Fibroblast of lung (primary cell): ENCODE measurements at regions not wholly inside any gene's neighbourhood (a gene's known extent, or its start where the extent isn't known, plus 50 kb on each side); places are given as distances from the start of the nearest gene placed in this dataset.

Experiments used
- DNase-seq, 2 donors: peaks; one replicate each; pipeline versions ENCODE4 v3.0.0 to v3.0.0-alpha.2; 2010; ENCODE audit warnings: low read depth in 2 of 2
- H2AFZ ChIP-seq: 2 replicates; pipeline ENCODE4 v1.5.1; 2012; ENCODE audit warnings: low read length, control low read depth, inconsistent platforms
- H3K27ac ChIP-seq: 2 replicates; pipeline ENCODE4 v1.5.1; 2011; ENCODE audit warnings: low read length, control low read depth; ENCODE audit not compliant: insufficient read depth
- H3K27me3 ChIP-seq: 2 replicates; pipeline ENCODE4 v1.5.1; 2011; ENCODE audit warnings: mild to moderate bottlenecking, low read length; ENCODE audit not compliant: control insufficient read depth, insufficient read depth
- H3K36me3 ChIP-seq: 2 replicates; pipeline ENCODE4 v1.5.1; 2011; ENCODE audit warnings: low read length; ENCODE audit not compliant: control insufficient read depth, insufficient read depth
- H3K4me1 ChIP-seq: 2 replicates; pipeline ENCODE4 v1.5.1; 2011; ENCODE audit warnings: low read length; ENCODE audit not compliant: control insufficient read depth, insufficient read depth; ENCODE audit errors: extremely low read depth
- H3K4me2 ChIP-seq: 2 replicates; pipeline ENCODE4 v1.5.1; 2011; ENCODE audit warnings: low read length, control low read depth; ENCODE audit not compliant: insufficient read depth; ENCODE audit errors: extremely low read depth
- H3K4me3 ChIP-seq, 4 experiments: fragments of 200-600 bp in 1 of 4; sonication (generic) in 1 of 4; replicated peaks in 1 of 4; 2 replicates each; pipeline ENCODE4 v1.5.1; 2011 to 2016; ENCODE audit warnings: low read length in 4 of 4, low read depth in 3 of 4, mild to moderate bottlenecking in 3 of 4, control low read depth in 2 of 4, inconsistent platforms in 1 of 4, mixed read lengths in 1 of 4; ENCODE audit not compliant: insufficient read depth in 1 of 4; ENCODE audit errors: control extremely low read depth in 1 of 4
- H3K79me2 ChIP-seq: 2 replicates; pipeline ENCODE4 v1.5.1; 2012; ENCODE audit warnings: mild to moderate bottlenecking, low read length, inconsistent platforms; ENCODE audit not compliant: control insufficient read depth, insufficient read depth
- H3K9ac ChIP-seq: 2 replicates; pipeline ENCODE4 v1.5.1; 2011; ENCODE audit warnings: mild to moderate bottlenecking, low read length, control low read depth; ENCODE audit not compliant: insufficient read depth
- H3K9me3 ChIP-seq: 2 replicates; pipeline ENCODE4 v1.5.1; 2012; ENCODE audit warnings: low read depth, low read length; ENCODE audit not compliant: control insufficient read depth, insufficient read depth
- H4K20me1 ChIP-seq: 2 replicates; pipeline ENCODE4 v1.5.1; 2011; ENCODE audit warnings: low read length; ENCODE audit not compliant: control insufficient read depth, insufficient read depth; ENCODE audit errors: extremely low read depth
- CTCF ChIP-seq, 2 donors: IDR thresholded peaks in 1 of 2; conservative IDR thresholded peaks in 1 of 2; 1 replicate in 1 of 2; 2 replicates in 1 of 2; pipeline ENCODE4 v1.5.1; 2011 to 2012; ENCODE audit warnings: low read length in 2 of 2, control low read depth in 1 of 2, inconsistent platforms in 1 of 2, low read depth in 1 of 2, mild to moderate bottlenecking in 1 of 2
- EZH2 ChIP-seq: IDR thresholded peaks from 2 replicates; pipeline ENCODE4 v1.5.1; 2012; ENCODE audit warnings: low read length, control low read depth, mild to moderate bottlenecking; ENCODE audit errors: missing control alignments

- H4K20me1 ChIP-seq = no peaks in the 10 kb centered on the region
Observed at GRCh38 chr12:107884769-107885694, 110.5 kb downstream of the ASCL4 start.

GRCh38 chr12:107888789-107889188, 114.3 kb downstream of the ASCL4 start:
- Histone ChIP-seq H3K4me1 (no peaks in the 10 kb centered on the region), H3K9me3 (no peaks in the 10 kb centered on the region), H3K36me3 (no peaks in the 10 kb centered on the region), H3K27ac (no peak overlapping the region), H3K27me3 (no peaks in the 10 kb centered on the region), H3K9ac (no peak overlapping the region), H3K79me2 (no peaks in the 10 kb centered on the region), H3K4me3 (no peak overlapping the region), H2AFZ (no peak overlapping the region), H4K20me1 (no peaks in the 10 kb centered on the region), H3K4me2 (no peak overlapping the region)
- no peak for TF ChIP-seq CTCF (conservative IDR thresholded peaks at IDR 0.05 in 1 of 2, IDR thresholded peaks at IDR 0.05 in 1 of 2; ENCODE audit: low read depth in 1 of 2, low read length in 2 of 2)
- no peak for TF ChIP-seq EZH2
- no peak for DNase-seq

More at GRCh38 chr12:107884769-107885694, 110.5 kb downstream of the ASCL4 start:
- Histone ChIP-seq H3K4me1 (no peaks in the 10 kb centered on the region), H3K27ac (no peak overlapping the region), H3K36me3 (no peaks in the 10 kb centered on the region), H3K4me3 (no peak overlapping the region), H3K9me3 (no peaks in the 10 kb centered on the region), H3K9ac (no peak overlapping the region), H3K4me2 (no peak overlapping the region), H3K79me2 (no peaks in the 10 kb centered on the region), H2AFZ (no peak overlapping the region), H3K27me3 (no peaks in the 10 kb centered on the region)
- peak; percentile 32 to 55 for DNase-seq
- TF ChIP-seq EZH2 (no peak), CTCF (conservative IDR thresholded peaks at IDR 0.05 in 1 of 2, IDR thresholded peaks at IDR 0.05 in 1 of 2; ENCODE audit: low read depth in 1 of 2, low read length in 2 of 2) (peak; percentile 74 to 79)

GRCh38 chr12:107891967-107892366, 117.5 kb downstream of the ASCL4 start:
- Histone ChIP-seq H3K79me2 (no peaks in the 10 kb centered on the region), H3K27ac (no peak overlapping the region), H3K4me1 (no peaks in the 10 kb centered on the region), H3K4me2 (no peak overlapping the region), H3K9ac (no peak overlapping the region), H3K4me3 (no peak overlapping the region), H3K9me3 (no peaks in the 10 kb centered on the region), H4K20me1 (no peaks in the 10 kb centered on the region), H3K27me3 (no peaks in the 10 kb centered on the region), H2AFZ (no peak overlapping the region), H3K36me3 (no peaks in the 10 kb centered on the region)
- DNase-seq = peak in 1 of 2 donors; percentile 3
- no peak for TF ChIP-seq EZH2
- peak; percentile 25 for TF ChIP-seq CTCF (conservative IDR thresholded peaks at IDR 0.05 in 1 of 2, IDR thresholded peaks at IDR 0.05 in 1 of 2; ENCODE audit: low read depth in 1 of 2, low read length in 2 of 2)
